Activated T-helper 17 cell treated with anti-CD3 and anti-CD28 coated beads, Interleukin-2, amount 50 U/mL, for 72 hours (primary cell): ENCODE measurements at regions not wholly inside any gene's neighbourhood (a gene's known extent, or its start where the extent isn't known, plus 50 kb on each side); places are given as distances from the start of the nearest gene placed in this dataset.

Source experiments
- ATAC-seq: fragments of 150-1000 bp; cut with Tn5 transposase; replicated peaks from 2 replicates; pipeline ENCODE4 v1.10.0; 2021; ENCODE audit warnings: mild to moderate bottlenecking, moderate library complexity
- H3K27ac Mint-ChIP-seq: one replicate; pipeline ENCODE4 v1.8.0; 2022; ENCODE audit warnings: mixed read lengths
- H3K27me3 Mint-ChIP-seq: one replicate; pipeline ENCODE4 v1.8.0; 2022; ENCODE audit warnings: mixed read lengths
- H3K36me3 Mint-ChIP-seq: one replicate; pipeline ENCODE4 v1.8.0; 2022; ENCODE audit warnings: low read depth, mild to moderate bottlenecking, mixed read lengths
- H3K4me1 Mint-ChIP-seq: one replicate; pipeline ENCODE4 v1.8.0; 2022; ENCODE audit warnings: mixed read lengths
- H3K4me3 Mint-ChIP-seq: one replicate; pipeline ENCODE4 v1.8.0; 2022; ENCODE audit warnings: mild to moderate bottlenecking, mixed read lengths
- H3K9me3 Mint-ChIP-seq: one replicate; pipeline ENCODE4 v1.8.0; 2022; ENCODE audit warnings: mixed read lengths

GRCh38 chr12:58583940-58584339 lies 336.4 kb downstream of the LRIG3 start:
- no peak overlapping the region for H3K27ac Mint-ChIP-seq
- ATAC-seq: no peak
- H3K27me3 Mint-ChIP-seq: no peaks in the 10 kb centered on the region
- H3K4me3 Mint-ChIP-seq: no peak overlapping the region
- H3K9me3 Mint-ChIP-seq: peaks cover 3% of the 10 kb centered on the region
- H3K4me1 Mint-ChIP-seq: no peaks in the 10 kb centered on the region
- H3K36me3 Mint-ChIP-seq: no peaks in the 10 kb centered on the region

GRCh38 chr12:58584880-58585279 lies 335.4 kb downstream of the LRIG3 start:
- Mint-ChIP-seq H3K4me3 (no peak overlapping the region), H3K27me3 (no peaks in the 10 kb centered on the region), H3K36me3 (no peaks in the 10 kb centered on the region), H3K9me3 (peaks cover 3% of the 10 kb centered on the region), H3K27ac (no peak overlapping the region), H3K4me1 (no peaks in the 10 kb centered on the region)
- no peak for ATAC-seq

- Mint-ChIP-seq H3K9me3 (peaks cover 3% of the 10 kb centered on the region), H3K4me3 (no peak overlapping the region), H3K27me3 (no peaks in the 10 kb centered on the region), H3K27ac (no peak overlapping the region), H3K4me1 (no peaks in the 10 kb centered on the region), H3K36me3 (no peaks in the 10 kb centered on the region)
- ATAC-seq: no peak
Observed at GRCh38 chr12:58586762-58587161, 333.5 kb downstream of the LRIG3 start.

GRCh38 chr12:58588770-58589169 lies 331.5 kb downstream of the LRIG3 start:
- Mint-ChIP-seq H3K4me1 (no peaks in the 10 kb centered on the region), H3K36me3 (no peaks in the 10 kb centered on the region), H3K27ac (no peak overlapping the region), H3K4me3 (no peak overlapping the region), H3K27me3 (no peaks in the 10 kb centered on the region), H3K9me3 (peaks cover 3% of the 10 kb centered on the region)
- no peak for ATAC-seq

GRCh38 chr12:58592475-58593207 lies 327.7 kb downstream of the LRIG3 start:
- Mint-ChIP-seq H3K36me3 (no peaks in the 10 kb centered on the region), H3K4me1 (no peaks in the 10 kb centered on the region)

GRCh38 chr12:58593557-58594304 lies 326.6 kb downstream of the LRIG3 start:
- no peaks in the 10 kb centered on the region for H3K4me1 Mint-ChIP-seq
- ATAC-seq: no peak
- H3K4me3 Mint-ChIP-seq: no peak overlapping the region
- no peaks in the 10 kb centered on the region for H3K36me3 Mint-ChIP-seq
- H3K9me3 Mint-ChIP-seq: peaks cover 3% of the 10 kb centered on the region
- H3K27ac Mint-ChIP-seq: no peak overlapping the region
- H3K27me3 Mint-ChIP-seq: peaks cover 4% of the 10 kb centered on the region

More at GRCh38 chr12:58592475-58593207, 327.7 kb downstream of the LRIG3 start:
- Mint-ChIP-seq H3K27ac (no peak overlapping the region), H3K27me3 (peaks cover 4% of the 10 kb centered on the region), H3K9me3 (no peaks in the 10 kb centered on the region), H3K4me3 (no peak overlapping the region)
- ATAC-seq: no peak

- Mint-ChIP-seq H3K27me3 (peaks cover 4% of the 10 kb centered on the region), H3K4me3 (no peak overlapping the region), H3K27ac (no peak overlapping the region), H3K9me3 (peaks cover 3% of the 10 kb centered on the region), H3K36me3 (no peaks in the 10 kb centered on the region), H3K4me1 (no peaks in the 10 kb centered on the region)
- ATAC-seq: no peak
Observed at GRCh38 chr12:58596381-58596780, 323.9 kb downstream of the LRIG3 start.

GRCh38 chr12:58601529-58601928 lies 318.8 kb downstream of the LRIG3 start:
- Mint-ChIP-seq H3K27ac (no peak overlapping the region), H3K4me3 (no peak overlapping the region), H3K27me3 (peaks cover 4% of the 10 kb centered on the region), H3K9me3 (peaks cover 3% of the 10 kb centered on the region), H3K36me3 (no peaks in the 10 kb centered on the region), H3K4me1 (no peaks in the 10 kb centered on the region)
- no peak for ATAC-seq

- no peak overlapping the region for H3K4me3 Mint-ChIP-seq
- no peaks in the 10 kb centered on the region for H3K4me1 Mint-ChIP-seq
- peaks cover 5% of the 10 kb centered on the region for H3K27me3 Mint-ChIP-seq
- H3K36me3 Mint-ChIP-seq: no peaks in the 10 kb centered on the region
- no peak overlapping the region for H3K27ac Mint-ChIP-seq
- no peak for ATAC-seq
- peaks cover 3% of the 10 kb centered on the region for H3K9me3 Mint-ChIP-seq
Observed at GRCh38 chr12:58602179-58602578, 318.1 kb downstream of the LRIG3 start.

GRCh38 chr12:58602736-58603135 lies 317.6 kb downstream of the LRIG3 start:
- Mint-ChIP-seq H3K27me3 (peaks cover 6% of the 10 kb centered on the region), H3K4me3 (no peak overlapping the region), H3K36me3 (no peaks in the 10 kb centered on the region), H3K27ac (no peak overlapping the region), H3K4me1 (no peaks in the 10 kb centered on the region), H3K9me3 (peaks cover 6% of the 10 kb centered on the region)
- ATAC-seq: no peak

- Mint-ChIP-seq H3K27me3 (peaks cover 6% of the 10 kb centered on the region), H3K9me3 (peaks cover 4% of the 10 kb centered on the region), H3K4me1 (no peaks in the 10 kb centered on the region), H3K4me3 (no peak overlapping the region), H3K36me3 (no peaks in the 10 kb centered on the region), H3K27ac (no peak overlapping the region)
- ATAC-seq: no peak
Observed at GRCh38 chr12:58607805-58608204, 312.5 kb downstream of the LRIG3 start.

- peaks cover 4% of the 10 kb centered on the region for H3K9me3 Mint-ChIP-seq
- ATAC-seq: no peak
- no peak overlapping the region for H3K4me3 Mint-ChIP-seq
- peaks cover 6% of the 10 kb centered on the region for H3K27me3 Mint-ChIP-seq
- H3K27ac Mint-ChIP-seq: no peak overlapping the region
- H3K4me1 Mint-ChIP-seq: no peaks in the 10 kb centered on the region
- H3K36me3 Mint-ChIP-seq: no peaks in the 10 kb centered on the region
Observed at GRCh38 chr12:58608711-58609110, 311.6 kb downstream of the LRIG3 start.

GRCh38 chr12:58615047-58615446 lies 305.3 kb downstream of the LRIG3 start:
- Mint-ChIP-seq H3K27me3 (peaks cover 8% of the 10 kb centered on the region), H3K4me1 (no peaks in the 10 kb centered on the region), H3K27ac (no peak overlapping the region), H3K9me3 (peaks cover 12% of the 10 kb centered on the region), H3K36me3 (no peaks in the 10 kb centered on the region), H3K4me3 (no peak overlapping the region)
- ATAC-seq: no peak

- Mint-ChIP-seq H3K27ac (no peak overlapping the region), H3K27me3 (peaks cover 8% of the 10 kb centered on the region), H3K4me1 (no peaks in the 10 kb centered on the region), H3K4me3 (no peak overlapping the region), H3K9me3 (peaks cover 12% of the 10 kb centered on the region), H3K36me3 (no peaks in the 10 kb centered on the region)
- no peak for ATAC-seq
Observed at GRCh38 chr12:58615576-58615975, 304.7 kb downstream of the LRIG3 start.

GRCh38 chr12:58616618-58617017 lies 303.7 kb downstream of the LRIG3 start:
- Mint-ChIP-seq H3K36me3 (no peaks in the 10 kb centered on the region), H3K4me3 (no peak overlapping the region), H3K4me1 (no peaks in the 10 kb centered on the region), H3K9me3 (peaks cover 12% of the 10 kb centered on the region), H3K27ac (no peak overlapping the region), H3K27me3 (peaks cover 8% of the 10 kb centered on the region)
- no peak for ATAC-seq
